Dermis microvascular lymphatic vessel endothelial cell (primary cell): ENCODE measurements at regions not wholly inside any gene's neighbourhood (a gene's known extent, or its start where the extent isn't known, plus 50 kb on each side); places are given as distances from the start of the nearest gene placed in this dataset.
A peak's percentile ranks its signal among the peaks of the same experiment; 100 is the strongest.
"Not testable (repeated sequence)": the region's sequence is repeated elsewhere in the genome, so short reads cannot be mapped to it uniquely, and the experiment has no call there.

Experiments
- DNase-seq, 2 donors: peaks; one replicate each; pipeline versions ENCODE4 v3.0.0 to v3.0.0-alpha.2; 2010; ENCODE audit warnings: low read depth in 2 of 2

GRCh38 chr1:59201341-59201740 lies 95.6 kb upstream of the FGGY start:
- DNase-seq = no peak

GRCh38 chr1:59202455-59202854 lies 94.4 kb upstream of the FGGY start:
- DNase-seq = no peak

DNA sequence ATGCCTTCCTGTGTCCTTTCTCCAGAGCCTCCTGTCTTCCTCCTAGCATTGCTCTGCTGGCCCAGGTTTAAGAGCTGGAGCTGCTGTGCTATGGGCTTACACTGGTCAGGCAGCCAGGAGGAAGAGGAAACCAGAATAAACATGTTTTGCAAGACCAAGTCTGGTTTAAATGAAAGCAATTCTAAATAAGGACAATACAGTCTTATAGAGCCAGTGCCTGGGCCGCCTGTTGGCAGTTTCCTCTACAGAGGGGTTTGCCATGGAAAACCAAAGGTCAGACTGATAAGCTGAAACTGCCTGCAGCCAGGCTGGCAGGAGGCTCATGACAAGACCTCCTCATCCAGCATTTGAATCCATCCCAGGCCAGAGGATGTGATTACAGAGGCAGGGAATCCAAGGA lies 92.9 kb upstream of the FGGY start:
- DNase-seq = peak; percentile 39 to 72

DNA sequence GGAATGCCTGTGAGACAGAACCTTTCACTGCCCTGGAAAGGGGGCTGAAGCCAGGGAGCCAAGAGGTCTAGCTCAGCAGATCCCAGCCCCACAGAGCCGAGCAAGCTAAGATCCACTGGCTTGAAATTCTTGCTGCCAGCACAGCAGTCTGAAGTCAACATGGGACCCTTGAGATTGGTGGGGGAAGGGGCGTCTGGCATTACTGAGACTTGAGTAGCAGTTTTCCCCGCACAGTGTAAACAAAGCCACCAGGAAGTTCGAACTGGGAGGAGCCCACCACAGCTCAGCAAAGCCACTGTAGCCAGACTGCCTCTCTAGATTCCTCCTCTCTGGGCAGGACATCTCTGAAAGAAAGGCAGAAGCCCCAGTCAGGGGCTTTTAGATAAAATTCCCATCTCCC lies 90.3 kb upstream of the FGGY start:
- DNase-seq = not testable (repeated sequence)

DNA sequence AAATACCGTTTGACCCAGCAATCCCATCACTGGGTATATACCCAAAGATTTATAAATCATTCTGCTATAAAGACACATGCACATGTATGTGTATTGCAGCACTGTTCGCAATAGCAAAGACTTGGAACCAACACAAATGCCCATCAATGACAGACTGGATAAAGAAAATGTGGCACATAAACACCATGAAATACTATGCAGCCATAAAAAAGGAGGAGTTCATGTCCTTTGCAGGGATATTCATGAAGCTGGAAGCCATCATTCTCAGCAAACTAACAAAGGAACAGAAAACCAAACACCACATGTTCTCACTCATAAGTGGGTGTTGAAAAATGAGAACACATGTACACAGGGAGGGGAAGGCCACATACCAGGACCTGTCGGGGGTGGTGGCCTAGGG lies 86.5 kb upstream of the FGGY start:
- not testable (repeated sequence) for DNase-seq

GRCh38 chr1:59212706-59213105 lies 84.2 kb upstream of the FGGY start:
- DNase-seq = no peak

DNA sequence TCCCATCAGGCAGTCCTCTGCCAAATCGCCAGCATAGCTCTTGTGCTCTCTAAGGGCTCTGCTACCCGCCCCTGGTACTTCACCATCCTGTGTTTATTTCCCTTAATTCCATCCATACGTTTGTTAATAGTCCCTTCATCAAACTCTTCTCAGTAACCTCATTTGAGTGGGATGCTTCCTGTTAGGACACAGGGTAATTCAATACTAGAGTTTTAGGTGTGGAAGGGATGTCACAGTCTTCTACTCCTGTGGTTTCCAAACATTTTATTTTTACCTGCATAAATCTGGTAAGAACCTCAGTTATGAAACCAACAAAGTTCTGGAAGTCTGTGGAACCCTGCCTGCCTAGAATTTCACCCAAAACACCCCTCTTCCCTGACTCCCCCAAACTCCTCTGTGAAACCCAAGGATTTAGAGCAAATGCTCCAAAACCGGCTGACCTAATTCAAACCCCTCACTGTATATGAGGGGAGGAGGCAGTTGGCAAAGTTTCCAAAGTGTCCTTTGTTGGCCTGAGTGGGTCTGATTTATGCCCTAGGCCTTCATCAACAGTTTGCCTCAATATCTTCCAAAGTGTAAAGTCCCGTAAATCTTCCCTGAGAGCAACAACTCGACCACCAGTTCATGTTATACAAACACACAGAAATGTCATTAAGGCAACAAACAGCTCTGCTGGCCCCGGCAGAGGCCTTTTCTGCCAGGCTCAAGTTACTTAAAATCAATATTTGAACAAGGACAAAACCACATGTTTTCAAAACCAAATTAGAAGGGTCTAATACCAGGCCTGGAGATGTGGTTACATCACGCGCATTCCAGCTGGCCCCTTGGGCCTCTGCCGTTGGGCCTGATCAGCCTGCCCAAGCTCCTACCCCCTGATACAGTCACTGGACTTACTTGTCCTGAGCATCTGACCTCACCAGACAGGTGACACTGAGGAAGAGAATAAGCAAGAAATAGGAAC lies 82.4 kb upstream of the FGGY start:
- DNase-seq = no peak

- DNase-seq = no peak
Observed at GRCh38 chr1:59215766-59216291, 81.1 kb upstream of the FGGY start.

DNA sequence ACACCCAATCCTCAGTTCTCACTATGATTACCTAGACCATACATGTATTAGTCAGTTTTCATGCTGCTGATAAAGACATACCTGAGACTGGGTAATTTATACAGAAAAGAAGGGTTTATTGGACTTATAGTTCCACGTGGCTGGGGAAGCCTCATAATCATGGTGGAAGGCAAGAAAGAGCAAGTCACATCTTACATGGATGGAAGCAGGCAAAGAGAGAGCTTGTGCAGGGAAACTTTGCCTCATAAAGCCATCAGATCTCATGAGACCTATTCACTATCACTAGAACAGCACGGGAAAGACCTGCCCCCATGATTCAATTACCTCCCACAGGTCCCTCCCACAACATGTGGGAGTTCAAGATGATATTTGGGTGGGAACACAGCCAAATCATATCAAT lies 79.5 kb upstream of the FGGY start:
- DNase-seq = not testable (repeated sequence)

DNA sequence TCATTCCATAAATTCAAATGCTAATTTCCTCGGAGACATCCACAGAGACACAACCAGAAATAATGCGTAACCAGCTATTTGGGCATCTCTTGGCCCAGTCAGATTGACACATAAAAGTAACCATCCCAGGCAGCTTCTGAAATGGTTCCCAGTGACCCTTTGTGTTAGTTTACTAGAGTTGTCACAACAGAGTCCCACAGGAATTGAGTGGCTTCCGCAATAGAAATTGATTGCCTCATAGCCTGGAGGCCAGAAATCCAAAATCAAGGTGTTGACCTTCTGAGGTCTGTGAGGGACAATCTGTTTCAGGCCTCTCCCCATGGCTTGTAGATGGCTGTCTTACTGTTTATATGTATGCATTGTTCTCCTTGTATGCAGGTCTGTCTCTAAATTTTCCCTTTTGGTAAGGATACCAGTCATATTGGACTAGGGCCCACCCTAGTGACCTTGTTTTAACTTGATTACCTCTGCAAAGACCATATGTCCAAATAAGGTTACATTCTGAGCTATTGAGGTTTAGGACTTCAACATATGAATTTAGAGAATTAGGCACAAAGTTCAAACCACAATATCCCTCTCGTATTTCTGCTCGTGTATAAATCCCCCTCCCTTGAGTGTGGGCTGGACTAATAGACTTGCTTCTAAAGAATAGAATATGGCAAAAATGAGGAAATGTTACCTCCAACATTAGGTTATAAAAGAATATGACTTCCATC lies 78.2 kb upstream of the FGGY start:
- no peak for DNase-seq

- DNase-seq = no peak
Observed at GRCh38 chr1:59219916-59220315, 77.0 kb upstream of the FGGY start.

- no peak for DNase-seq
Observed at GRCh38 chr1:59220356-59220755, 76.5 kb upstream of the FGGY start.

DNA sequence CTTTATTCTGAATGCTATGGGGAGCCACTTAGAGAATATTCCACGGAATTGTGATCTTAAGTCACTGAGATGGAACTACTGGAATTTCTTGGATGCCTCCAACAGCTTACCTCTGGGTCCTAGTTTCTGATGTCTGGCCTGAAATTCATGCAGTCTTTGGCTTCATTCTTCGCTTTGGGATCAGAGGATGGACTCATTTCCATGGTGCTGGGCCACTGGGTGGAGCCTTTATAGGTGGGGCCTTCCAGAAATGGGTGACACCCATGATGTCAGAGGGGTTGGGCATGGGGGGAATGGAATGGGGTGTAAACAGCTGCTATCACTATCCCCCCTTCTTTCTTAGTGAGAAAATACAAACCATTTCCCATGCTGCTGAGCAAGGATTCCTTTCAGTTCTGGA lies 73.7 kb upstream of the FGGY start:
- DNase-seq = no peak

DNA sequence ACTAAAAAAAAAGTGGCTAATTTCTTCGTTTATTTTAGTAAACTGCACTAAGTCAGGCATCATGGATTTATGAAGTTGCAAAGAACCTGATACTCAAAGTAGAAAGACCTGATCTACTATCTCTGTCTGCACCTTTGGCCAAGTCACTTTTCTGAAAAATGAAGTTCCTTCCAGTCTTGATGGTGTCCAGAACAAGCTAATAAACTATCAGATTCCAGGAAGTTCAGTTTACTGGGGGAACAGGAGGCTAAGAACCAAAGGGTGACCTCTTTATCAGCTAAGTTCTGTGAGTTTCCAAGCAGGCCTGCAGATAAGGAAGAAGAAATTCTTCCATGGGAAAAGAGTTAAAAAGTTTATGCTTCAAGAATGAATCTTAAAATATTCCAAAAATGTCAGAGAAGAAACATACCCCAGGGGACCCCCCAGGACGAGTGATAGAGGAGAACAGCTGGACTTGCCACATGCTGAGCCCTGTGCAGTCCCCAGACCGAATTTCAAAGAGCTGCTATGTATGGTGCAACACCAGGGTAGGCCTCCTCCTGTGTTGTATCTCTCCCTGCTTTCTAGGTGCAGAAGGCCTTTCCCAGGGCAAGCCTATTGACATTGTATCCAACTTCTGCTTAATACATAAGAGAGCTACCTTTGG lies 72.8 kb upstream of the FGGY start:
- no peak for DNase-seq

- no peak for DNase-seq
Observed at GRCh38 chr1:59225594-59226316, 71.1 kb upstream of the FGGY start.

DNA sequence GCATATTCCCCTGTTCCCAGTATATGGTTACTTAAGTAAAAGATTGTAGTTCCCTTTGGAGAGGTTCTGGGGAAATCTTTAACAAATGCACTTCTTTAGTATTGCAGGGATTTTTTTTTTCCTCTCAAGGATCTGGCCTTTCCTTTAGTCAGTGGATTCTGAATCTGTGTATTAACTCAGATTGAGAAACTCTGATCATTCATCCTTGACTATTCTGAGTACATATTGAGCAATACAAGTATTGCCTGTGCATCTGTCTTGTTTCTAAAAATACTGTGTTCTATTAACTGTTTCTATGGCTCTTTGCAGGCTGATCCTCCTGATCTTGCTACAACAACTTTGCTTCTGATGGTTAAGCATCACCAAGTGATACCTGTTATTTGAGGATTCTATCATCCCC lies 67.8 kb upstream of the FGGY start:
- DNase-seq = no peak

DNA sequence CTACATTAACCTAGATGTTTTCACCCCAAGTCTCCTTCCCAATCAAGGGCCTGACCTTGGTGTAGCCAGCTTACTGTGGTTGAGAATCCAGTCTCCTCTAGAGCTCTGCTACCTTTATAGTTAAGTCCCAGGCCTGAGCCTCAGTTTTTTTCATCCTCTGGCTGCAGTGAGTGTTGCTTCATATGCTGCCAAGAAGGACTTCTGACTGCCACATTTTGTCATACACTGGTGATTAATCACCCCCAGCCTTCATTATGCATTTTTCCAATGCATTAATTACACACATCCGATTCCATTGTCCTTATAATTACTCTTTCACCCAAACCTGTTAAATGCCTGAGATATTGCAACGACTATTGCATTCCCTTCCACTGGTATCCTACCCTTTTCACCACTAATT lies 66.3 kb upstream of the FGGY start:
- DNase-seq = no peak

- DNase-seq = no peak
Observed at GRCh38 chr1:59232216-59232615, 64.7 kb upstream of the FGGY start.

GRCh38 chr1:59233444-59233843 lies 63.5 kb upstream of the FGGY start:
- DNase-seq = no peak

GRCh38 chr1:59236721-59237545 lies 60.0 kb upstream of the FGGY start:
- peak in 1 of 2 donors; percentile 7 for DNase-seq
